ENCODE measurements at regions not wholly inside any gene's neighbourhood (a gene's known extent, or its start where the extent isn't known, plus 50 kb on each side); places are given as distances from the start of the nearest gene placed in this dataset.

DNA sequence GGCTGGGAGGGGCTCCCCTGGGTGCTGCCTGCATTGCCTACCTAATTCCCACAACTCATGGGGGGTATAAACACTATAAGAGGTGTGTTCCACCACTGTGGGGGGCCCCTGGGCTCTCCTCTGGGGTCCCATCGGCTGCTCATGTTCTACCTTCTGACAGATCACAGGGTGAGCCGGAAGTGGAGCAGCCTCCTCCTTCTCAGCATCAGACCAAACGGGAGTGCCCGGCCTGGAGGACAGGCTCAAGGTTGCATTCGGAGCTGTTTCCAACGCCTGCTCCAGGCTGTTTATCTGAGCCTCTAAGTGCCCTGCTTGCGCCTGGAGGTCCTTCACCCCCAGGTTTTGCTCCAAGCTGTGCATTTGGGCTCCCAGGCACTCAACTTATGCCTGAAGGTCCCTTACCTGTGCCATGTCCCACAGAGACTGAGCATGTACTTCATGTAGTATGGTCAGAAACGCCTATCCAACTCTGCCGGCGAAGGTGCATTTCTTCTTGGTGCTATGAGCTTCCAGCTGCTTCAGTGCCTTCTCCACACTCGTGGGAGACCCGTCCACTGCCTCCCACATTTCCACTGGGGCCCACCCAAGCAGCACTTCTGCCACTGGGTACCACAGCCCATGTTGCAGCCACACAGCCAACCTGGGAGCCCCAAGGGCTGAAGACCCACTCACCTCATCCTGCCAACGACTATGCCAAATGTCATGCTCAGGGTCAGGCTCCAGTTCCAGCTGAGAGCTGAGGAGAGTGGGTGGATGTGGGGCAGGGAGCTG is 232.1 kb downstream of the IGSF11 start:
- Histone ChIP-seq H3K23ac (ENCODE audit: insufficient read length) (no peak overlapping the region), H3K18ac (ENCODE audit: extremely low read depth, low read length) (no peak overlapping the region), H3K27ac (ENCODE audit: low read depth, low read length) (no peak overlapping the region), H3K4me3 (ENCODE audit: extremely low read depth in 1 of 4, insufficient read depth in 2 of 4, low read depth in 3 of 4, low read length in 4 of 4) (no peak overlapping the region), H4K5ac (ENCODE audit: insufficient read length, low read depth, low read length) (no peak overlapping the region), H4K20me1 (replicated peaks in 1 of 2; ENCODE audit: control insufficient read depth in 1 of 2, insufficient read depth in 2 of 2, low read length in 2 of 2) (no peaks in the 10 kb centered on the region), H3K9me3 (ENCODE audit: insufficient read depth in 2 of 2, low read depth in 1 of 2, low read length in 1 of 2) (no peaks in the 10 kb centered on the region), H3K4me2 (ENCODE audit: insufficient read depth in 1 of 2, low read depth in 2 of 2, low read length in 2 of 2) (no peak overlapping the region), H2AK5ac (ENCODE audit: low read depth, low read length) (no peak overlapping the region), H4K91ac (replicated peaks; ENCODE audit: insufficient read length, low read length) (no peak overlapping the region), H3K23me2 (ENCODE audit: low read depth, low read length) (no peaks in the 10 kb centered on the region), H3K14ac (ENCODE audit: insufficient read length) (no peak overlapping the region), H2BK20ac (ENCODE audit: low read length) (no peak overlapping the region), H3K4ac (replicated peaks; ENCODE audit: insufficient read length, low read depth, low read length) (no peak overlapping the region), H2AFZ (ENCODE audit: low read length) (peak overlapping the region; percentile 70; the same call in 1 of the 2 replicates), H4K8ac (ENCODE audit: extremely low read depth, insufficient read depth, low read length) (no peak overlapping the region), H2BK15ac (ENCODE audit: low read length) (no peak overlapping the region), H2BK12ac (ENCODE audit: low read depth, low read length) (no peak overlapping the region), H3K56ac (replicated peaks; ENCODE audit: insufficient read length, low read depth, low read length) (no peak overlapping the region), H3K79me2 (ENCODE audit: control insufficient read depth in 1 of 2, insufficient read depth in 2 of 2, low read length in 2 of 2) (no peaks in the 10 kb centered on the region), H3K4me1 (replicated peaks in 1 of 4; ENCODE audit: control insufficient read depth in 3 of 4, insufficient read depth in 4 of 4, low read length in 3 of 4) (no peaks in the 10 kb centered on the region), H3K27me3 (replicated peaks in 1 of 4; ENCODE audit: control insufficient read depth in 3 of 4, extremely low read depth in 1 of 4, insufficient read depth in 3 of 4, low read length in 3 of 4) (no peaks in the 10 kb centered on the region), H3K36me3 (ENCODE audit: control insufficient read depth in 2 of 4, insufficient read depth in 4 of 4, low read length in 3 of 4) (no peaks in the 10 kb centered on the region), H3K9ac (replicated peaks in 1 of 4; ENCODE audit: extremely low read depth in 1 of 4, low read depth in 3 of 4, low read length in 3 of 4) (no peak overlapping the region), H2BK5ac (ENCODE audit: low read depth, low read length) (no peak overlapping the region), H3K79me1 (ENCODE audit: low read depth, low read length) (no peaks in the 10 kb centered on the region), H2BK120ac (replicated peaks; ENCODE audit: low read depth, low read length) (no peak overlapping the region)
- DNase-seq (ENCODE audit: low read depth in 1 of 2, low spot score in 2 of 2): no peak
- ChIA-PET POLR2A (ENCODE audit: partially characterized antibody) (no interaction called here), CTCF (ENCODE audit: partially characterized antibody) (interaction anchor here (0.9 to 1.3 kb wide), 3 partner anchors 16 to 72 kb away, joined by 3 to 4 read pairs (median 3); no protein-coding TSS in a partner anchor)
- WGBS, 2 experiments (ENCODE audit: extremely low coverage in 1 of 2, insufficient coverage in 1 of 2, insufficient read length in 1 of 2, insufficient replicate concordance in 2 of 2, low coverage in 1 of 2, low lambda C conversion rate in 2 of 2, missing lambda C conversion rate in 1 of 2): 91% methylated on average over 13 of the region's 13 CpGs; no CpG with 5 or more reads in 1 of the 2 experiments
- FAIRE-seq: no peak
